ENCODE measurements at regions not wholly inside any gene's neighbourhood (a gene's known extent, or its start where the extent isn't known, plus 50 kb on each side); places are given as distances from the start of the nearest gene placed in this dataset.

- TF ChIP-seq, protein P1, sequence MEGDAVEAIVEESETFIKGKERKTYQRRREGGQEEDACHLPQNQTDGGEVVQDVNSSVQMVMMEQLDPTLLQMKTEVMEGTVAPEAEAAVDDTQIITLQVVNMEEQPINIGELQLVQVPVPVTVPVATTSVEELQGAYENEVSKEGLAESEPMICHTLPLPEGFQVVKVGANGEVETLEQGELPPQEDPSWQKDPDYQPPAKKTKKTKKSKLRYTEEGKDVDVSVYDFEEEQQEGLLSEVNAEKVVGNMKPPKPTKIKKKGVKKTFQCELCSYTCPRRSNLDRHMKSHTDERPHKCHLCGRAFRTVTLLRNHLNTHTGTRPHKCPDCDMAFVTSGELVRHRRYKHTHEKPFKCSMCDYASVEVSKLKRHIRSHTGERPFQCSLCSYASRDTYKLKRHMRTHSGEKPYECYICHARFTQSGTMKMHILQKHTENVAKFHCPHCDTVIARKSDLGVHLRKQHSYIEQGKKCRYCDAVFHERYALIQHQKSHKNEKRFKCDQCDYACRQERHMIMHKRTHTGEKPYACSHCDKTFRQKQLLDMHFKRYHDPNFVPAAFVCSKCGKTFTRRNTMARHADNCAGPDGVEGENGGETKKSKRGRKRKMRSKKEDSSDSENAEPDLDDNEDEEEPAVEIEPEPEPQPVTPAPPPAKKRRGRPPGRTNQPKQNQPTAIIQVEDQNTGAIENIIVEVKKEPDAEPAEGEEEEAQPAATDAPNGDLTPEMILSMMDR (IDR thresholded peaks at IDR 0.05 in 4 of 5, conservative IDR thresholded peaks at IDR 0.05 in 1 of 5), result no peak
- no peak for TF ChIP-seq POLR2A (IDR thresholded peaks at IDR 0.05)
Observed at GRCh38 chr1:217180443-217180842, 450.4 kb downstream of the GPATCH2 start.
